Neural progenitor cell (in vitro differentiated cells): ENCODE measurements at regions not wholly inside any gene's neighbourhood (a gene's known extent, or its start where the extent isn't known, plus 50 kb on each side); places are given as distances from the start of the nearest gene placed in this dataset.
A peak's percentile ranks its signal among the peaks of the same experiment; 100 is the strongest.

ENCODE experiments used
- DNase-seq: peaks from one replicate; pipeline ENCODE4 v3.0.0-alpha.2; 2016; ENCODE audit warnings: low spot score
- H2AFZ ChIP-seq: fragments of 200-600 bp; sonication (generic); replicated peaks from 2 replicates; pipeline ENCODE4 v1.6.1; 2016; ENCODE audit warnings: antibody characterized with exemption
- H3F3A ChIP-seq: fragments of 200-600 bp; sonication (generic); 2 replicates; pipeline ENCODE4 v1.6.1; 2016; ENCODE audit warnings: antibody characterized with exemption, low read depth
- H3K27ac ChIP-seq: fragments of 200-600 bp; sonication (generic); 2 replicates; pipeline ENCODE4 v1.5.1; 2016; ENCODE audit warnings: mild to moderate bottlenecking
- H3K27me3 ChIP-seq: fragments of 200-600 bp; sonication (generic); 2 replicates; pipeline ENCODE4 v1.6.1; 2016; ENCODE audit warnings: mild to moderate bottlenecking, moderate library complexity
- H3K36me3 ChIP-seq: fragments of 200-600 bp; sonication (generic); 2 replicates; pipeline ENCODE4 v1.5.1; 2016
- H3K4me1 ChIP-seq: fragments of 200-600 bp; sonication (generic); 2 replicates; pipeline ENCODE4 v1.6.1; 2016; ENCODE audit warnings: mixed run types
- H3K4me2 ChIP-seq: fragments of 200-600 bp; sonication (generic); 2 replicates; pipeline ENCODE4 v1.6.1; 2016
- H3K4me3 ChIP-seq: fragments of 200-600 bp; sonication (generic); 2 replicates; pipeline ENCODE4 v1.5.1; 2016
- H3K79me2 ChIP-seq: fragments of 200-600 bp; sonication (generic); 2 replicates; pipeline ENCODE4 v1.6.1; 2016; ENCODE audit warnings: low read depth
- H3K9ac ChIP-seq: fragments of 200-600 bp; sonication (generic); 2 replicates; pipeline ENCODE4 v1.6.1; 2016
- H3K9me3 ChIP-seq: fragments of 200-600 bp; sonication (generic); 2 replicates; pipeline ENCODE4 v1.5.1; 2016; ENCODE audit warnings: low read depth
- H4K20me1 ChIP-seq: fragments of 200-600 bp; sonication (generic); 2 replicates; pipeline ENCODE4 v1.6.1; 2016; ENCODE audit warnings: low read depth
- H3K27ac Mint-ChIP-seq: 3 replicates; pipeline ENCODE4 v1.8.0; 2021; ENCODE audit warnings: mixed read lengths
- H3K27me3 Mint-ChIP-seq: 2 replicates; pipeline ENCODE4 v1.8.0; 2022; ENCODE audit warnings: low read depth, mild to moderate bottlenecking, inconsistent platforms, moderate library complexity, mixed read lengths; ENCODE audit not compliant: insufficient read depth
- H3K36me3 Mint-ChIP-seq: 3 replicates; pipeline ENCODE4 v1.8.0; 2021; ENCODE audit warnings: mixed read lengths
- H3K4me1 Mint-ChIP-seq: 3 replicates; pipeline ENCODE4 v1.8.0; 2021; ENCODE audit warnings: mixed read lengths
- H3K4me3 Mint-ChIP-seq: 3 replicates; pipeline ENCODE4 v1.8.0; 2021; ENCODE audit warnings: mild to moderate bottlenecking, moderate library complexity, mixed read lengths
- H3K9me3 Mint-ChIP-seq: 3 replicates; pipeline ENCODE4 v1.8.0; 2020; ENCODE audit warnings: mixed read lengths
- CTCF ChIP-seq: fragments of 200-600 bp; sonication (generic); IDR thresholded peaks from 2 replicates; pipeline ENCODE4 v1.5.1; 2017; ENCODE audit warnings: antibody characterized with exemption, mild to moderate bottlenecking
- EZH2 ChIP-seq: fragments of 200-600 bp; sonication (generic); IDR thresholded peaks from 2 replicates; pipeline ENCODE4 v1.6.1; 2017; ENCODE audit warnings: antibody characterized with exemption, mild to moderate bottlenecking, moderate library complexity
- EZH2phosphoT487 ChIP-seq: fragments of 200-600 bp; sonication (generic); IDR thresholded peaks from 2 replicates; pipeline ENCODE4 v1.6.1; 2017; ENCODE audit warnings: antibody characterized with exemption

- Mint-ChIP-seq H3K36me3 (no peaks in the 10 kb centered on the region), H3K27ac (peak overlapping the region; percentile 44), H3K4me1 (no peaks in the 10 kb centered on the region), H3K27me3 (peaks cover 2% of the 10 kb centered on the region), H3K4me3 (no peak overlapping the region), H3K9me3 (no peaks in the 10 kb centered on the region)
- Histone ChIP-seq H3K36me3 (no peaks in the 10 kb centered on the region), H2AFZ (no peak overlapping the region), H3K4me2 (no peak overlapping the region), H3K9ac (no peak overlapping the region), H3K27ac (no peak overlapping the region), H3F3A (no peaks in the 10 kb centered on the region), H4K20me1 (no peaks in the 10 kb centered on the region), H3K27me3 (no peaks in the 10 kb centered on the region), H3K9me3 (no peaks in the 10 kb centered on the region), H3K4me3 (no peak overlapping the region), H3K4me1 (no peaks in the 10 kb centered on the region), H3K79me2 (no peaks in the 10 kb centered on the region)
- TF ChIP-seq EZH2phosphoT487 (no peak), EZH2 (no peak), CTCF (no peak)
- DNase-seq = no peak
Measured at GRCh38 chr20:24134284-24134683, 145.7 kb upstream of the GGTLC1 start.

DNA sequence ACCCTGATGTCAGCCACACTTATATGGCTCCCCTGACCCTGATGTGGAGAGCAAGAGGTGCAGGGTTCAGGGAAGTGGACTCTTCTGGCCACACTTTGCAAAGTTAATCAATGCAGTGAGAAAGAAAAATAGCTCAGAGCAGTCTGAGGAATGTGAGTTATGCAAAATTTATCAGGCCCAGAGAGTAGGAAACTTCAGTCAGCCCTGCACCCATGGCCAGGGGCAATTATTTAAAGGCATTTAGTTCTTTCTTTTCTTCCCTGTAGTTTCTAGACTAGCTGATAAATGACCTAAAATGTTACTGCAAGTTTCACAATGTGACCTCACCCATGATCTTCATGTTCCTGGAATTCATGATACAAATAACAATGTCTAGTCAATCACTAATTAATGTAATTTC lies 143.7 kb upstream of the GGTLC1 start:
- no peaks in the 10 kb centered on the region for H3K36me3 Mint-ChIP-seq
- H3K9me3 ChIP-seq = no peaks in the 10 kb centered on the region
- no peak for TF ChIP-seq CTCF
- TF ChIP-seq EZH2 = no peak
- TF ChIP-seq EZH2phosphoT487 = no peak
- H3K79me2 ChIP-seq = no peaks in the 10 kb centered on the region
- no peak overlapping the region for H2AFZ ChIP-seq
- no peak overlapping the region for H3K4me2 ChIP-seq
- no peaks in the 10 kb centered on the region for H3K27me3 Mint-ChIP-seq
- no peaks in the 10 kb centered on the region for H3K36me3 ChIP-seq
- no peak overlapping the region for H3K4me3 ChIP-seq
- H3F3A ChIP-seq = no peaks in the 10 kb centered on the region
- no peak overlapping the region for H3K27ac Mint-ChIP-seq
- H3K4me1 Mint-ChIP-seq = no peaks in the 10 kb centered on the region
- H3K27ac ChIP-seq = no peak overlapping the region
- H3K4me3 Mint-ChIP-seq = no peak overlapping the region
- DNase-seq = no peak
- H4K20me1 ChIP-seq = no peaks in the 10 kb centered on the region
- H3K9me3 Mint-ChIP-seq = no peaks in the 10 kb centered on the region
- H3K4me1 ChIP-seq = no peaks in the 10 kb centered on the region
- H3K9ac ChIP-seq = no peak overlapping the region
- no peaks in the 10 kb centered on the region for H3K27me3 ChIP-seq

DNA sequence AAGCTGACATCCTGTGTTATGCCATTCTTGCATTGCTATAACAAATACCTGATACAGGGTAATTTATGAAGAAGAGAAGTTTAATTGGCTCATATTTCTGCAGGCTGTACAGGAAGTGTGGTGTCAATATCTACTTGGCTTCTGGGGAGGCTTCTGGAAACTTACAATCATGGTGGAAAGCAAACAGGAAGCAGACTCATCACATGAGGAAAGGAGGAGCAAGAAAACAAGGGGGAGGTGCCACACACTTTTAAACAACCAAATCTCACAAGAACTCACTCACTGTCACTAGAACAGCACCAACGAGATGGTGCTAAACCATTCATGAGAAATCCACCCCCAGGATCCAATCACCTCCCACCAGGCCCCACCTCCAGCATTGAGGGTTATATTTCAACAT lies 143.1 kb upstream of the GGTLC1 start:
- Histone ChIP-seq H3K27ac (no peak overlapping the region), H3K79me2 (no peaks in the 10 kb centered on the region), H2AFZ (no peak overlapping the region), H3K9me3 (no peaks in the 10 kb centered on the region), H4K20me1 (no peaks in the 10 kb centered on the region), H3K36me3 (no peaks in the 10 kb centered on the region), H3K4me2 (no peak overlapping the region), H3K4me3 (no peak overlapping the region), H3F3A (no peaks in the 10 kb centered on the region), H3K4me1 (no peaks in the 10 kb centered on the region), H3K27me3 (no peaks in the 10 kb centered on the region), H3K9ac (no peak overlapping the region)
- no peak for DNase-seq
- Mint-ChIP-seq H3K4me3 (no peak overlapping the region), H3K27ac (no peak overlapping the region), H3K27me3 (no peaks in the 10 kb centered on the region), H3K36me3 (no peaks in the 10 kb centered on the region), H3K4me1 (no peaks in the 10 kb centered on the region), H3K9me3 (no peaks in the 10 kb centered on the region)
- TF ChIP-seq EZH2phosphoT487 (no peak), EZH2 (no peak), CTCF (no peak)

- Histone ChIP-seq H3K36me3 (no peaks in the 10 kb centered on the region), H3K9ac (no peak overlapping the region), H3K4me2 (no peak overlapping the region), H3F3A (no peaks in the 10 kb centered on the region), H3K4me3 (no peak overlapping the region), H3K9me3 (no peaks in the 10 kb centered on the region), H2AFZ (no peak overlapping the region), H3K4me1 (no peaks in the 10 kb centered on the region), H4K20me1 (no peaks in the 10 kb centered on the region), H3K27ac (no peak overlapping the region), H3K79me2 (no peaks in the 10 kb centered on the region), H3K27me3 (no peaks in the 10 kb centered on the region)
- Mint-ChIP-seq H3K4me3 (no peak overlapping the region), H3K27ac (no peak overlapping the region), H3K36me3 (no peaks in the 10 kb centered on the region), H3K9me3 (no peaks in the 10 kb centered on the region), H3K27me3 (no peaks in the 10 kb centered on the region), H3K4me1 (no peaks in the 10 kb centered on the region)
- TF ChIP-seq EZH2 (no peak), CTCF (no peak), EZH2phosphoT487 (no peak)
- DNase-seq = no peak
Measured at GRCh38 chr20:24131281-24131680, 142.7 kb upstream of the GGTLC1 start.
